ENCODE measurements at regions not wholly inside any gene's neighbourhood (a gene's known extent, or its start where the extent isn't known, plus 50 kb on each side); places are given as distances from the start of the nearest gene placed in this dataset.
"Not testable (repeated sequence)": the region's sequence is repeated elsewhere in the genome, so short reads cannot be mapped to it uniquely, and the experiment has no call there.

DNA sequence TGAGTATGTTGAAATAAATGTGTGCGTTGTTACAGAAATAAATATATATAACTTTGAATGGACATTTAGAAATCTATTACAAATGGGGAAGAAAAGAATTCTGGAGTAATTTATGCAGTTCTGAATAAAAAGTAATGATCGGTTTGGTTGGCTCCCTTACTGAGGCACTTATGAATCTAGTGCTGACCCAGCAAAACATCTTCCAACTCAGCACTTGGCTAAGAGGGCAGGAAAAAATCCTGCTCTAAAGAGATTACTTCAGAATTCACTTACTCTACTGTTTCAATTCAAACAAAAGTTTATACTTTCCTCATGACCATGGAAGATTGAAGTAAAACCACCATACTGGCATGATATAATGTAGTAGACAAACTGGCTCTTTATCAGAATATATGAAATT is 123.9 kb upstream of the RXFP1 start:
- TF ChIP-seq, protein P1, sequence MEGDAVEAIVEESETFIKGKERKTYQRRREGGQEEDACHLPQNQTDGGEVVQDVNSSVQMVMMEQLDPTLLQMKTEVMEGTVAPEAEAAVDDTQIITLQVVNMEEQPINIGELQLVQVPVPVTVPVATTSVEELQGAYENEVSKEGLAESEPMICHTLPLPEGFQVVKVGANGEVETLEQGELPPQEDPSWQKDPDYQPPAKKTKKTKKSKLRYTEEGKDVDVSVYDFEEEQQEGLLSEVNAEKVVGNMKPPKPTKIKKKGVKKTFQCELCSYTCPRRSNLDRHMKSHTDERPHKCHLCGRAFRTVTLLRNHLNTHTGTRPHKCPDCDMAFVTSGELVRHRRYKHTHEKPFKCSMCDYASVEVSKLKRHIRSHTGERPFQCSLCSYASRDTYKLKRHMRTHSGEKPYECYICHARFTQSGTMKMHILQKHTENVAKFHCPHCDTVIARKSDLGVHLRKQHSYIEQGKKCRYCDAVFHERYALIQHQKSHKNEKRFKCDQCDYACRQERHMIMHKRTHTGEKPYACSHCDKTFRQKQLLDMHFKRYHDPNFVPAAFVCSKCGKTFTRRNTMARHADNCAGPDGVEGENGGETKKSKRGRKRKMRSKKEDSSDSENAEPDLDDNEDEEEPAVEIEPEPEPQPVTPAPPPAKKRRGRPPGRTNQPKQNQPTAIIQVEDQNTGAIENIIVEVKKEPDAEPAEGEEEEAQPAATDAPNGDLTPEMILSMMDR (conservative IDR thresholded peaks at IDR 0.05): no peak
- no peak overlapping the region for H3K27ac ChIP-seq

DNA sequence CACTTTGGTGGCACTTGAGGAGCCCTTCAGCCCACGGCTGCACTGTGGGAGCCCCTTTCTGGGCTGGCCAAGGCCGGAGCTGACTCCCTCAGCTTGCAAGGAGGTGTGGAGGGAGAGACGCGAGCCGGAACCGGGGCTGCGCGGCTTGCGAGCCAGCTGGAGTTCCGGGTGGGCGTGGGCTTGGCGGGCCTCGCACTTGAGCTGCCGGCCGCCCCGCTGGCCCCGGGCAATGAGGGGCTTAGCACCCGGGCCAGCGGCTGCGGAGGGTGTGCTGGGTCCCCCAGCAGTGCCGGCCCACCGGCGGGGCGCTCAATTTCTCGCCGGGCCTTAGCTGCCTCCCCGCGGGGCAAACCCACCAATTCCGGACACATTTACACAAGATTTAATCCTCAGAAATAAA is 113.7 kb upstream of the RXFP1 start:
- not testable (repeated sequence) for H3K27ac ChIP-seq

DNA sequence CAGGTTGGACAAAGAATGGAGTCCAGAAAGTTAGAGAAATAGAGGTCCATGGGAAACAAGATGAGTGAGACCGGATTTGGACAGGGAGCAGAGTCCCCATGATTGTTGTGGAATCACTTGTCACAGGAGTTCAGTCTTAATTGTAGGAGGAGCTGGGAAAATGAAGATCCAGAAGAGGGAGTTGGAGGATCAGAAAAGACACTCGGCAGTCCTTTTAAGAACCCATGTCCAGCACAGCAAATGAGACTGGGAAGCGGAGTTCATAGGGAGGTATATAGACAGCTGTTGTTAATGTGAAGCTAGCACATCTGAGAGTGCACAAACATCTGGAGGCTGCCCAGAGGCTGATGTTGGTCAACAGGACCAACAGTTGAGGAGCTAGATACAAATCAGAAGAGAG is 111.4 kb upstream of the RXFP1 start:
- TF ChIP-seq, protein P1 (conservative IDR thresholded peaks at IDR 0.05): 0 out of 2 replicates have a peak, but pooled peaks have one; percentile 33
- no peak overlapping the region for H3K27ac ChIP-seq

DNA sequence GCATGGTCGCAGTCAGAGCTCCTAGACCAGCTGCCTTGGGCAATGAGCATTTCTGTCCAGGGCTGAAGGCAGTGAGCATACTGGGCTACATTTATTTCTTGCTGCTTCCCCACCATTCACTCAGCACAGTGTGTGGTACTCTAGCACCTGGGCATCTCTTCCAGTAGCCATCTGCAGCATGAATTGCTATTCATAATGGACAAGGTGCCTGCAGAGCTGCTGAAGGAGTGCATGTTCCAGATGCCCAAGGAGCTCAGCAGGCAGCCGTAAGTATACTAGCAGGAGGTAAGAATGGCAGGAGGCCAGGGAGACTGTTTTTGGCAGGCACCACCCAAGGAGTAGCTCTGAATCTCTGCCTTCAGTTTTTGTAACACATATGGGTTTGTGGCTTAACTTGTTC is 110.4 kb upstream of the RXFP1 start:
- TF ChIP-seq, protein P1 (conservative IDR thresholded peaks at IDR 0.05): no peak
- H3K27ac ChIP-seq: no peak overlapping the region

DNA sequence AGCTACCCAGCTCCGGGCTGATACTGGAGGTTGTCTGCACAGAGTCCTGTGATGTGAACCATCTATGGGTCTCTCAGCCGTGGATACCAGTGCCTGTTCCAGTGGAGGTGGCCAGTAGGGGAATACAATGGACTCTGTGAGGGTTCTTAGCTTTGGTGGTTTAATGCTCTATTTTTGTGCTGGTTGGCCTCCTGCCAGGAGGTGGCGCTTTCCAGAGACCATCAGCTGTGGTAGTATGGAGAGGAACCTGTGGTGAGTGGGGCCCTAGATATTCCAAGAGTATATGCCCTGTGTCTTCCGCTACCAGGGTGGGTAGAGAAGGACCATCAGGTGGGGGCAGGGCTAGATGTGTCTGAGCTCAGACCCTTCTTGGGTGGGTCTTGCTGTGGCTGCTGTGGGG is 103.0 kb upstream of the RXFP1 start:
- not testable (repeated sequence) for H3K27ac ChIP-seq

DNA sequence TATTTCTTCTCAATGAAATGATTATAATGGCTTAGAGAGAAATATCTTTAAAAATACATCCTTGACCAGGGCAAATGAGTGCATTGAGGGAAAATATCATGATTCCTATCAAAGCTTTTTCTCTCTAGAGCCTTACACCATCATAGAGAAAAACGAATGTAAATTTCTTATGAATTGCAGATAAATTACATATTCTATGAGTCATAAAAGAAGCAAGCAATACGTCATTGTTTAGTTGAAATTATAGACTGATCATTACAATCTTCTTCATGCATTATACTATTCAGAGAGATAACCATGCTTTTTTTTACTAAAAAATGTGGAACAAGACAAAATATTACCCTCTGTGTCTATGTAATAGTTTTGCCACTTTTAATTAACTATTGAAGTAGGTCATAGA is 100.9 kb upstream of the RXFP1 start:
- H3K27ac ChIP-seq: no peak overlapping the region
- TF ChIP-seq, protein P1 (conservative IDR thresholded peaks at IDR 0.05): no peak

DNA sequence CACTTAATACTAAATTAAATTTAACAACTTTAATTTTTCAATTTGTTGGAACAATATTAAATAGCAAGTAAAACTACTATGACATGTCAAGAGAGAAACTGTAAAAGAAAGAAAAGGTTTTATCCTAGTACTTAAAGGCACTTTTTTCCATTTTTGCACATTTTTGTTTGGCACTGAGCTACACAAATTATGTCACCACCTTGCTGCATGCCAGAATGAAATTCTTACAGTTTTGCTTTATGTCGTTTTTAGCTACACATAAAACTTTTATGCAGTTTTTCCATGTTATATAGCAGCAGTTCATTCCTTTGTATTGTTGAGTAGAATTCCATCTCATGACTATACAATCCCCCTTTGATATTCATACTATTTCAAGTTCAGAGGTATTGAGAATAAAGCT is 99.1 kb upstream of the RXFP1 start:
- TF ChIP-seq, protein P1 (conservative IDR thresholded peaks at IDR 0.05): no peak

DNA sequence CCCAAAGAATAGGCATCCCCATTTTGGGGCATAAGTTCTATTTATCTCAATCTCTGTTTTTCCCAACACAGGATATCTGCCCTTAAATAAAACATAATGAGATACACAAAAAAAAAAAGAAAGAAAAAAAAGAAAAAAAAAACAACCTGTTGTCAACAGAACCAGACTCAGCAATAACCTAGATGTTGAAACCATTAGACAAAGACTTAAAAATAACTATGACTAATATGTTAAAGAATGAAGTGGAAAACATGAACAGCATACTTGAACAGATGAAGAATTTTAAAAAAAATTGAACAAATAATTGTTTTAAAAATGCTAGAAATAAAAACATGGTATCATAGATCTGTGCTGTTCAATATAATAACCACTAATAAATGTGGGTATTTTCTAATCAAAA is 93.4 kb upstream of the RXFP1 start:
- no peak overlapping the region for H3K27ac ChIP-seq
- TF ChIP-seq, protein P1 (conservative IDR thresholded peaks at IDR 0.05): no peak

More for the DNA sequence above, 99.1 kb upstream of the RXFP1 start:
- H3K27ac ChIP-seq: no peak overlapping the region

DNA sequence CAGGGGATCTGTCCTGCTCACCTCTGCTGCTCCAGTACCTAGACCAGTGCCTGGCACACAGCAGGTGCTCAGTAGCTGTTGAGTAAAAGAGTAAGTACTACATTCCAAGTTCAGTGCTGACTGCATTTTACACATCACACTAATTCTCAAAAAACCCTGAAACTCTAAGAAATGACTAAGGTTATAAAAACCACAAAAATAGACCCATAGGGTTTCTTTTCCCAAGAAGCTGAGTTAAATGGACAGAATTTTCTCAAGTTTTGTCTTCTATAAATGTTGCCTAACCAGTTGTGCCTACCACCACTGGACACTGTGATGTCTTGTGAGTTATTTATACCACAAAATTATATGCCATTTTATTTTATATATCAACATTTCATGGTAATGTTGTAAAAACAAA is 78.9 kb upstream of the RXFP1 start:
- TF ChIP-seq, protein P1 (conservative IDR thresholded peaks at IDR 0.05): no peak
- no peak overlapping the region for H3K27ac ChIP-seq
